ENCODE measurements at regions not wholly inside any gene's neighbourhood (a gene's known extent, or its start where the extent isn't known, plus 50 kb on each side); places are given as distances from the start of the nearest gene placed in this dataset.

GRCh38 chr6:65900928-65901327 lies 193.9 kb upstream of the EYS start:
- Histone ChIP-seq H3K4me1 (ENCODE audit: control insufficient read depth in 1 of 2, low read depth in 2 of 2) (no peaks in the 10 kb centered on the region), H3K27ac (no peak overlapping the region), H3K4me3 (no peak overlapping the region), H3K27me3 (replicated peaks; ENCODE audit: insufficient read depth) (no peaks in the 10 kb centered on the region), H3K9me3 (no peaks in the 10 kb centered on the region), H3K36me3 (no peaks in the 10 kb centered on the region)
- TF ChIP-seq CTCF (IDR thresholded peaks at IDR 0.05), result no peak
- DNase-seq (ENCODE audit: low spot score), result no peak
- no peak for ATAC-seq (ENCODE audit: insufficient number of reproducible peaks, low FRiP score, low read depth)

- Histone ChIP-seq H3K9me3 (no peaks in the 10 kb centered on the region), H3K27me3 (replicated peaks; ENCODE audit: insufficient read depth) (no peaks in the 10 kb centered on the region), H3K4me1 (ENCODE audit: control insufficient read depth in 1 of 2, low read depth in 2 of 2) (no peaks in the 10 kb centered on the region), H3K27ac (no peak overlapping the region), H3K4me3 (no peak overlapping the region), H3K36me3 (no peaks in the 10 kb centered on the region)
- DNase-seq (ENCODE audit: low spot score) (no peak), ATAC-seq (ENCODE audit: insufficient number of reproducible peaks, low FRiP score, low read depth) (no peak)
- no peak for TF ChIP-seq CTCF (IDR thresholded peaks at IDR 0.05)
Observed at GRCh38 chr6:65896140-65896539, 189.1 kb upstream of the EYS start.

GRCh38 chr6:65876668-65877067 lies 169.6 kb upstream of the EYS start:
- H3K4me1 ChIP-seq (ENCODE audit: control insufficient read depth in 1 of 2, low read depth in 2 of 2), result no peaks in the 10 kb centered on the region
- no peak overlapping the region for H3K4me3 ChIP-seq
- no peaks in the 10 kb centered on the region for H3K9me3 ChIP-seq
- ATAC-seq (ENCODE audit: insufficient number of reproducible peaks, low FRiP score, low read depth), result no peak
- no peak for TF ChIP-seq CTCF (IDR thresholded peaks at IDR 0.05)
- H3K27ac ChIP-seq, result no peak overlapping the region
- no peaks in the 10 kb centered on the region for H3K27me3 ChIP-seq (replicated peaks; ENCODE audit: insufficient read depth)
- no peaks in the 10 kb centered on the region for H3K36me3 ChIP-seq
- no peak for DNase-seq (ENCODE audit: low spot score)

GRCh38 chr6:65852369-65852852 lies 145.4 kb upstream of the EYS start:
- Histone ChIP-seq H3K27ac (no peak overlapping the region), H3K27me3 (replicated peaks; ENCODE audit: insufficient read depth) (no peaks in the 10 kb centered on the region), H3K4me3 (no peak overlapping the region), H3K4me1 (ENCODE audit: control insufficient read depth in 1 of 2, low read depth in 2 of 2) (no peaks in the 10 kb centered on the region), H3K36me3 (no peaks in the 10 kb centered on the region), H3K9me3 (no peaks in the 10 kb centered on the region)
- ATAC-seq (ENCODE audit: insufficient number of reproducible peaks, low FRiP score, low read depth) (no peak), DNase-seq (ENCODE audit: low spot score) (no peak)
- TF ChIP-seq CTCF (IDR thresholded peaks at IDR 0.05), result no peak

- no peaks in the 10 kb centered on the region for H3K27me3 ChIP-seq (replicated peaks; ENCODE audit: insufficient read depth)
- H3K4me3 ChIP-seq, result no peak overlapping the region
- ATAC-seq (ENCODE audit: insufficient number of reproducible peaks, low FRiP score, low read depth) (no peak), DNase-seq (ENCODE audit: low spot score) (no peak)
- TF ChIP-seq CTCF (IDR thresholded peaks at IDR 0.05), result no peak
- no peaks in the 10 kb centered on the region for H3K9me3 ChIP-seq
- no peak overlapping the region for H3K27ac ChIP-seq
- no peaks in the 10 kb centered on the region for H3K4me1 ChIP-seq (ENCODE audit: control insufficient read depth in 1 of 2, low read depth in 2 of 2)
- H3K36me3 ChIP-seq, result no peaks in the 10 kb centered on the region
Observed at GRCh38 chr6:65830151-65830550, 123.1 kb upstream of the EYS start.

All from thoracic aorta (tissue), 2 donors.